GM23248 (cell line): ENCODE measurements at regions not wholly inside any gene's neighbourhood (a gene's known extent, or its start where the extent isn't known, plus 50 kb on each side); places are given as distances from the start of the nearest gene placed in this dataset.

ENCODE experiments used
- EZH2 ChIP-seq: fragments of 200-600 bp; sonication (generic); IDR thresholded peaks from 2 replicates; pipeline ENCODE4 v1.6.1; 2018; ENCODE audit warnings: antibody characterized with exemption, mild to moderate bottlenecking; ENCODE audit not compliant: insufficient read depth, poor library complexity, severe bottlenecking
- EZH2phosphoT487 ChIP-seq: fragments of 200-600 bp; sonication (generic); IDR thresholded peaks from 2 replicates; pipeline ENCODE4 v1.6.1; 2018; ENCODE audit warnings: antibody characterized with exemption, moderate library complexity, mild to moderate bottlenecking, low read depth; ENCODE audit not compliant: insufficient read depth

GRCh38 chr3:103926936-103927335 is 1439.8 kb upstream of the ALCAM start:
- TF ChIP-seq EZH2phosphoT487 (no peak), EZH2 (no peak)
